Hepatocyte (in vitro differentiated cells): ENCODE measurements at regions not wholly inside any gene's neighbourhood (a gene's known extent, or its start where the extent isn't known, plus 50 kb on each side); places are given as distances from the start of the nearest gene placed in this dataset.

Experiments
- DNase-seq: peaks from one replicate; pipeline ENCODE4 v3.0.0-alpha.2; 2016; ENCODE audit warnings: low spot score
- H2AFZ ChIP-seq: fragments of 200-600 bp; sonication (generic); 2 replicates; pipeline ENCODE4 v1.6.0; 2016; ENCODE audit warnings: antibody characterized with exemption, mild to moderate bottlenecking
- H3K27ac ChIP-seq: fragments of 200-600 bp; sonication (generic); 2 replicates; pipeline ENCODE4 v1.5.1; 2016; ENCODE audit warnings: mild to moderate bottlenecking
- H3K27me3 ChIP-seq: fragments of 200-600 bp; sonication (generic); 2 replicates; pipeline ENCODE4 v1.6.1; 2016
- H3K36me3 ChIP-seq: fragments of 200-600 bp; sonication (generic); replicated peaks from 2 replicates; pipeline ENCODE4 v1.5.1; 2016; ENCODE audit warnings: low read depth; ENCODE audit not compliant: insufficient read depth
- H3K4me1 ChIP-seq: fragments of 200-600 bp; sonication (generic); 2 replicates; pipeline ENCODE4 v1.5.1; 2016; ENCODE audit warnings: mild to moderate bottlenecking, moderate library complexity; ENCODE audit not compliant: insufficient read depth
- H3K4me2 ChIP-seq: fragments of 200-600 bp; sonication (generic); 2 replicates; pipeline ENCODE4 v1.6.0; 2016
- H3K4me3 ChIP-seq: fragments of 200-600 bp; sonication (generic); 2 replicates; pipeline ENCODE4 v1.5.1; 2016; ENCODE audit warnings: mild to moderate bottlenecking
- H3K79me2 ChIP-seq: fragments of 200-600 bp; sonication (generic); 2 replicates; pipeline ENCODE4 v1.6.0; 2017; ENCODE audit warnings: mild to moderate bottlenecking
- H3K9me2 ChIP-seq: fragments of 200-600 bp; sonication (generic); replicated peaks from 2 replicates; pipeline ENCODE4 v1.6.0; 2017; ENCODE audit warnings: mild to moderate bottlenecking; ENCODE audit not compliant: insufficient read depth
- H3K9me3 ChIP-seq: fragments of 200-600 bp; sonication (generic); 2 replicates; pipeline ENCODE4 v1.5.1; 2016; ENCODE audit warnings: low read depth, mild to moderate bottlenecking
- H4K20me1 ChIP-seq: fragments of 200-600 bp; sonication (generic); 2 replicates; pipeline ENCODE4 v1.6.0; 2016; ENCODE audit warnings: mild to moderate bottlenecking; ENCODE audit not compliant: insufficient read depth, poor library complexity, severe bottlenecking
- CTCF ChIP-seq: fragments of 200-600 bp; sonication (generic); IDR thresholded peaks from 2 replicates; pipeline ENCODE4 v1.5.1; 2016; ENCODE audit warnings: antibody characterized with exemption, mild to moderate bottlenecking; ENCODE audit not compliant: poor library complexity
- EZH2 ChIP-seq: fragments of 200-600 bp; sonication (generic); IDR thresholded peaks from 2 replicates; pipeline ENCODE4 v1.6.1; 2016; ENCODE audit warnings: antibody characterized with exemption, mild to moderate bottlenecking, borderline replicate concordance
- EZH2phosphoT487 ChIP-seq: fragments of 200-600 bp; sonication (generic); IDR thresholded peaks from one replicate; pipeline ENCODE4 v1.6.1; 2018; ENCODE audit warnings: antibody characterized with exemption, mild to moderate bottlenecking, low read depth, moderate library complexity; ENCODE audit not compliant: unreplicated experiment, severe bottlenecking
- WGBS: methylation state at CpG from one replicate; pipeline ENCODE4 v1.1.6; 2016; ENCODE audit warnings: low lambda C conversion rate; ENCODE audit errors: missing lambda C conversion rate; 5-methylcytosine and 5-hydroxymethylcytosine counted together

GRCh38 chr10:33986515-33986914 lies 652.0 kb upstream of the NRP1 start:
- Histone ChIP-seq H3K27me3 (no peaks in the 10 kb centered on the region), H3K36me3 (no peaks in the 10 kb centered on the region), H3K79me2 (no peaks in the 10 kb centered on the region), H3K4me1 (no peaks in the 10 kb centered on the region), H3K9me3 (no peaks in the 10 kb centered on the region), H2AFZ (no peak overlapping the region), H3K4me2 (no peak overlapping the region), H4K20me1 (no peaks in the 10 kb centered on the region), H3K27ac (no peak overlapping the region), H3K4me3 (no peak overlapping the region), H3K9me2 (no peaks in the 10 kb centered on the region)
- 87% methylated on average over 4 of the region's 4 CpGs for WGBS
- no peak for DNase-seq
- TF ChIP-seq EZH2phosphoT487 (no peak), EZH2 (no peak), CTCF (no peak)

GRCh38 chr10:33986016-33986415 lies 651.5 kb upstream of the NRP1 start:
- Histone ChIP-seq H3K9me2 (no peaks in the 10 kb centered on the region), H3K36me3 (no peaks in the 10 kb centered on the region), H3K4me1 (no peaks in the 10 kb centered on the region), H3K79me2 (no peaks in the 10 kb centered on the region), H4K20me1 (no peaks in the 10 kb centered on the region), H3K4me3 (no peak overlapping the region), H3K27ac (no peak overlapping the region), H3K27me3 (no peaks in the 10 kb centered on the region), H3K9me3 (no peaks in the 10 kb centered on the region), H3K4me2 (no peak overlapping the region), H2AFZ (no peak overlapping the region)
- 77% methylated on average over 4 of the region's 4 CpGs for WGBS
- DNase-seq = no peak
- TF ChIP-seq CTCF (no peak), EZH2phosphoT487 (no peak), EZH2 (no peak)

- Histone ChIP-seq H2AFZ (no peak overlapping the region), H3K9me3 (no peaks in the 10 kb centered on the region), H3K36me3 (no peaks in the 10 kb centered on the region), H3K79me2 (no peaks in the 10 kb centered on the region), H3K27ac (no peak overlapping the region), H3K4me2 (no peak overlapping the region), H3K4me3 (no peak overlapping the region), H3K4me1 (no peaks in the 10 kb centered on the region), H3K27me3 (no peaks in the 10 kb centered on the region), H4K20me1 (no peaks in the 10 kb centered on the region), H3K9me2 (no peaks in the 10 kb centered on the region)
- DNase-seq = no peak
- no peak for TF ChIP-seq EZH2
- no peak for TF ChIP-seq CTCF
- TF ChIP-seq EZH2phosphoT487 = no peak
- WGBS = 70% methylated on average over 3 of the region's 3 CpGs
Measured at GRCh38 chr10:33982995-33983394, 648.5 kb upstream of the NRP1 start.

- Histone ChIP-seq H4K20me1 (no peaks in the 10 kb centered on the region), H3K4me1 (no peaks in the 10 kb centered on the region), H3K9me2 (no peaks in the 10 kb centered on the region), H3K9me3 (no peaks in the 10 kb centered on the region), H3K79me2 (no peaks in the 10 kb centered on the region), H3K4me2 (no peak overlapping the region), H3K36me3 (no peaks in the 10 kb centered on the region), H2AFZ (no peak overlapping the region), H3K27ac (no peak overlapping the region), H3K27me3 (no peaks in the 10 kb centered on the region), H3K4me3 (no peak overlapping the region)
- DNase-seq = no peak
- WGBS = 75% methylated on average over 5 of the region's 5 CpGs
- no peak for TF ChIP-seq EZH2phosphoT487
- no peak for TF ChIP-seq EZH2
- TF ChIP-seq CTCF = no peak
Measured at GRCh38 chr10:33981301-33981700, 646.8 kb upstream of the NRP1 start.
